ENCODE measurements at regions not wholly inside any gene's neighbourhood (a gene's known extent, or its start where the extent isn't known, plus 50 kb on each side); places are given as distances from the start of the nearest gene placed in this dataset.

- TF ChIP-seq CTCF (conservative IDR thresholded peaks at IDR 0.05; ENCODE audit: low read depth, low read length) (no peak), EZH2phosphoT487 (IDR thresholded peaks at IDR 0.05; ENCODE audit: borderline replicate concordance, low read length) (no peak), EZH2 (IDR thresholded peaks at IDR 0.05; ENCODE audit: low read length, unreplicated experiment) (no peak)
Observed at GRCh38 chr10:61554925-61555324, 101.7 kb upstream of the TMEM26 start.

Measured in PC-3 (cell line).